GM18505 (cell line): ENCODE measurements at regions not wholly inside any gene's neighbourhood (a gene's known extent, or its start where the extent isn't known, plus 50 kb on each side); places are given as distances from the start of the nearest gene placed in this dataset.

Experiments
- ATAC-seq: cut with Tn5 transposase; IDR thresholded peaks from one replicate; pipeline ENCODE4 v1.9.1; 2021; ENCODE audit not compliant: unreplicated experiment
- POLR2A ChIP-seq: IDR thresholded peaks from 4 replicates; pipeline ENCODE4 v1.6.1; 2011; ENCODE audit warnings: borderline replicate concordance; ENCODE audit not compliant: insufficient read depth, insufficient read length; ENCODE audit errors: extremely low read depth

DNA sequence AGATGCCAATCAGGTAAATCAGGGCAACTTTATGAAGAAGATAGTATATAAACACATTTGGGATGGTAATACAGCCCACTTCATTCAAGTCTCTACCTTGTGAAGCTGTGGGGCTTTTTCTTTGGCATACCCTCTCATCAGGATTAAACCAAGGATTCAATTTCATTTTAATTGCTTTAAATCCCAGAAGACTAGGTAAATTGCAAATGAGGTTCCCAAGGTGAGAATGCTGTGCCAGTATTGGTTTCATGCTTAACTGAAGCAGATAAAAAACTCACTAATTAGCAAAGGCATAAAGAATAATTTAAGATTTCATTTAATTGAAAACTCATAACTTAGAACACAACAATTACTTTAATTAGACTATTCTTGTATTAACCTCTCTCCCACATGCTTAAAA is 1218.1 kb downstream of the FAM181B start:
- no peak for ATAC-seq
- TF ChIP-seq POLR2A: no peak

DNA sequence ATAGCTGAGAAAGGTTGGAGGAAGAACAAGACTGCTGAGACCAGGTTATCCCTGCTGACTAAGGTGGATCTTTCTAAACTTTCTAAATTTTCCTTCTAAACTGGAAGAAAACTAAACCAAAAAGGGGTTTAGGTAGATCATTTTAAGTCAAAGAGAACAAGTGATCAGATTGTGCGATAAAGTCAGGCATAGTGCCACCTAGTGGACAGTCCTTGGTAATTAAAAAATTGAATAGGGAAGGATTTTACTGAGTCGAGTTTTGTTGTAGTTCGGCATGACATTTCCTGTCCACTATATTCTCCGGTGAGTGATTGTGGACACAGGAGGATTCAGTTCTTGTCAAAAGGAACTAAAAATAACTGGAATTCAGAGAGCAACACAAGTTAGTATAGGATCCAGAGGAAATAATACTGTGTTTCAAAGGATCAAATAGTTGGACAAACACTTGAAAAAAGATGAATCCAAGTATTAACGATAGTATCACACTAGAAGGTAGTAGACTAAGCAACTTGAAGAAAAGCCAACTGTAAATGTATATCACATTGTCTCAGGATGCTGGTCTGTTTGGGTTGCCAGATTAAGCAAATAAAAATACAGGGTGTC is 1236.4 kb downstream of the FAM181B start:
- ATAC-seq: peak; percentile 80
- no peak for TF ChIP-seq POLR2A

DNA sequence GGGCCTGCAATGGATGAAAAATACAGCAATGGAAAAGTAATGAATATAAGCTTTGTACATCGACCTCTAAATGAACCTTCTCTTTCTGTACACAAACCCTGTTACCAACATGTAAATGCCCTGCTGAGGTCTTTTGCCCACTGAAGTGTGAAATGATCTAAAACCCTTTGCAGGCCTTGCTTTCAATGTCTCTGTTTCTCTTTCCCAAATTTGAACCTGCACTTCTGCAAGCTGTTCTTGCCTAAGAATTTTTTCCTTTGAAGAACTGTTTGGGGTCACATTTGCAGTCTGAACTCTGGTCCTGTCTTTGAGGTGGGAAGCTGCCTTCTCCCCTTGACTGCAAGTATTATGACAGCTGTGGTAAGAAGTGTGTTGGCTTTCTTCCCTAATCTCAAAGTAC is 1237.1 kb downstream of the FAM181B start:
- TF ChIP-seq POLR2A: no peak

DNA sequence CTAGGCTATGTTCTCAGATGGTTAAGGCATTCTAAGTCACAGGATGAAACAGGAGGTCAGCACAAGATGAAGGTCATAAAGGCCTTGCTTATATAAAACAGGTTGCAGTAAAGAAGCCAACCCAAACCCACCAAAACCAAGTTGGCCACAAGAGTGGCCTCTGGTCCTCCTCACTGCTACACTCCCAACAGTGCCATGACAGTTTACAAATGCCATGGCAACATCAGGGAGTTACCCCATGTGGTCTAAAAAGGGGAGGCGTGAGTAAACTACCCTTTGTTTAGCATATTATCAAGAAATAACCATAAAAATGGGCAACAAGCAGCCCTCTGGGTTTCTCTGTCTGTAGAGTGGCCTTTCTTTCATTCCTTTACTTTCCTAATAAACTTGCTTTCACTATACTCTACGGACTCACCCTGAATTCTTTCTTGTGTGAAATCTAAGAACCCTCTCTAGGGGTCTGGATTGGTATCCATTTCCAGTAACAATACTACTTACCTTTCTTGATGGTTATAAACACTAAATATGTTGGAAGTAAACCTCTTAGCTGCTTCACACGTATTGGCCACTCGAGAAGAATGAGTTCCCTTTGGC is 1237.9 kb downstream of the FAM181B start:
- TF ChIP-seq POLR2A: no peak
- ATAC-seq: no peak

More for the DNA sequence above, 1237.1 kb downstream of the FAM181B start:
- ATAC-seq: no peak

DNA sequence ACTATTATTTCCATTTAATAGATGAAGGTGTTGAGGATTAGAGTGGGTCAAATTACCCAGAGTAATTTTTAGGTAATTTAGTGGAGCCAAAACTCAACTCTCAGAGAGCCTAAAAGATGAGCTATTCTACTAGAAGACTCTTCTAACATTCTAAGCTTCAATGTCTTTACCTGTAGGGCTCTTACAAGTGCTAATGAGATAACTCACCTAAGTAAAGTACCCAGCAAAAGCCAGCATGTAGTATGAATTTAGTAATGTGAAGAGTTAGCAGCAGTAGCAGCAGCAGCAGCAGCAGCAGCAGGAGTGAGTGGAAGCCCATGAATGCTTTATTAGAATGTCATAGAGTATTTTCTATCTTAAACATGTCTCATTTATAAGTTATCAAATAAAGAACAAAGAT is 1239.2 kb downstream of the FAM181B start:
- no peak for ATAC-seq
- TF ChIP-seq POLR2A: no peak

DNA sequence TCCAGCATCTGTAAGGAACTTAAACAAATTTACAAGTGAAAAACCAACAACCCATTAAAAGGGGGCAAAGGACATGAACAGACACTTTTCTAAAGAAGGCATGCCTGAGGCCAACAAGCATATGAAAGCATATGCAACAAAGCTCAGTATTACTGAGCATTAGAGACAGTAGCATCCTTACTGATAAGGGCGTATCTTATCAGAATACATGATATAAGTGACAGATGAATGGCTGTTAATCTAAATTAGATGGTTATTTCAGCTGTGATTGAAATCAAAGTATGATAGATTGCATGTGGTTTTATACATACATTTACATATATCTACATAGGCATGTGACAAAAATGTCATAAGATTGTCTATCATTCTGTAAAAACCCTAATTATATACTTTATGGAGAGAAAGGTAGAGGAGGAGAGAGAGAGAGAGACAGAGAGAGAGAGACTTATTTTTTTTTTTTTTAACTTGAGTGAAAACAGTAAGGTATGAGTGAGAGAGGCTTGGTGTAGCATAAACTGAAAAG is 1240.7 kb downstream of the FAM181B start:
- no peak for ATAC-seq
- TF ChIP-seq POLR2A: no peak

DNA sequence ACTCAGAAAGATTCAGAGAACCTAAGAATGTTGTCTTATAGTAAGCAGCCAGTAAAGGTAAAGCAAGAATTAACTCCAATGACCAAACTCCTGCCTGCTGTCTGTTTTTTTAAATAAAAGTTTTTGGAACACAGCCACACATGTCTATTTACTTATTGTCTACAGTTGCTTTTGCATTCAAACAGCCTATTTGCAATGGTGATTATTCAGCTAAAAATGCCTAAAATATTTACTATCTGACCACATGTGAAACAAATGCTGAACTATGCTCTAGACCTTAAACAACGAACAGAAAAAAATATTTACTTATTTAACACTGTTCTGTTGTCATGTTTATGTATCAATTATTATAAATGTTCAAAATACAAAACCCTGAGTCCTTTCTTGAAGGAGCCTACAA is 1246.6 kb downstream of the FAM181B start:
- no peak for ATAC-seq
- no peak for TF ChIP-seq POLR2A

DNA sequence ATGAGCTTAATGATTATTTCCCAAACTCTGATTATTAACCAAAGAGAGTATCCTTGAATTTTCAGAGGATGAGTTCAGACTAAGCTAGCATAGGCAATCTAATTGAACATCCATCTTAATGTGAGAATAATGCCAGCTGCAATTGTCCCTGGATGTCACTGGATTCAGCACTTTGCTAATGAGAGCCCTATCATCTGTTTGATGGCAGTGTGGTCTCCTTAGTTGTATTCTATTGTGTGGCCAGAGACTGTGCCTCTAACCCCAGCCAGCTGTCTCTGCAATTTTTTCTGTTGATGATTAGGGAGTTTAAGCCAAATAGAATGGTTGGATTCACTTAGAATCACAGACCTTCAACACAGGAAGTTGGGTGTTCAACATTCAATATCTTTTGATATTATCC is 1249.5 kb downstream of the FAM181B start:
- no peak for TF ChIP-seq POLR2A
- no peak for ATAC-seq

DNA sequence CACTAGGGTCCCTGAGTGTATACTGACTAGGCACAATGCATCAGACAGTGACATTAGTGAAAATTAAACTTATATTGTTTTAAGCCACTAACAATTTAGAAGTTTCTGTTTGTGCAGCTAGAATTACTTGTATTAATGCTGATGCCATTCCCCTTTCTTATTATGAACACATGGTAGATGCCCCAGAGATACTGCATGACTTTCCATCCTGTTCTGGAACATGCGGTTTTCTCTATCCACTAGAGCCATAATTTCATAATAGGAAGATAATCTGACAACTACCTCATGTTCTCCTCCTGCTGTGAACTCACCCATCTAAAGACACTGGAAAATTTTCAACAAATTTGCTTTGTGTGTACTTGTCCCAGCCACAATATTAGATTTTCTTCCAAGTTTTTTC is 1256.4 kb downstream of the FAM181B start:
- TF ChIP-seq POLR2A: no peak
- ATAC-seq: no peak

DNA sequence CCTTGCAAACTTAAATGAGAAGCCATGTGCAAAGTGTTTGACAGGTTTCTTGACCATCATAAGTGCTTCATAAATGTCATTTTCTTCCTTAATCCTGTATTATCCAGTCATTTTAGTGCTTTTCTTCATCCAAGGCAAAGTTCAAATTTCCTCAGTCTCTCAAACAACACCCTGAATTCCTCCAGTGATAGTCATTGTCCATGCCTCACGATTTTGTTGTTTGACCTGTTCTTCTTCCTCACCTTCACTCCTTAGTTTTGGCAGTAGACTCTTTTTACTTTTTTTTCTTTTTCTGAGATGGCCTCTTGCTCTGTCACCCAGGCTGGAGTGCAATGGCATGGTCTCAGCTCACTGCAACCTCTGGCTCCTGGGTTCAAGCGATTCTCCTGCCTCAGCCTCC is 1257.3 kb downstream of the FAM181B start:
- no peak for ATAC-seq
- no peak for TF ChIP-seq POLR2A

DNA sequence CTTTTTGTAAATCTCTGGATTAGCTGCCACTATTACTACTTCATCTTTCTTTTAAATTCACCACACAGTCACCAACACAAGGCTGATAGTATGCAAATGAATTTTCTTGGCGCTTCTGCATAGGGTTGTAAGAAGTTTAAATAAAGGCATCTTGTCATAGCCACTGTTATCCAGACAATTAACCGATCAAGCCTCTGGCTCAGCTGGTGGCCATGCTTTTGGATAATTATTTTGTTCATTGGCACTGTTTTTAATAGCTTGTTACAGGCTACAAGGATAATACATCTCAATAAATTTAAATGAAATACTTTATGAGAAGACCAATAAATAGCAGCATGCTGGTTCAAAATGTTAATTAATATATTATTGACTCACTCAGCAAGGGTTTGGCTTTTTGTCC is 1261.0 kb downstream of the FAM181B start:
- TF ChIP-seq POLR2A: no peak
- no peak for ATAC-seq

DNA sequence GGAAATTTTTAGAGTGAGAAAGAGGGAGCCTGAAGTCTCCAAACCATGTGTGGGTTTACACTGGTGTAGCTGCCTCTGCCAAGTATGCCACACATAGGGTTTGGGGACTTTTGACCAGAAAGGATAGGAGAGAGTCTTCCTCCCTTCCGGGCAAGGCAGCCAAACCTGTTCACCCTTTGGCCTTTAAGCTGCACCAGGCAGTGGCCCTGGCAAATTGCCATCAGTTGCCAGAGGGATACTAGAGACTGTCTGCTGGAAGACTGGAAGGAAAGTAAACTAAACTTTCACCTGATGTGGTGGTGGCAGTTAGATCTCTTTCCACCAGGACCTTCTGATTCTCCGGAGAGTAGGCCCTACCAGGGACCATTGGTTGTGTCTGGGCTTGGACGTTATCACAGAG is 1263.2 kb downstream of the FAM181B start:
- TF ChIP-seq POLR2A: no peak
- no peak for ATAC-seq

DNA sequence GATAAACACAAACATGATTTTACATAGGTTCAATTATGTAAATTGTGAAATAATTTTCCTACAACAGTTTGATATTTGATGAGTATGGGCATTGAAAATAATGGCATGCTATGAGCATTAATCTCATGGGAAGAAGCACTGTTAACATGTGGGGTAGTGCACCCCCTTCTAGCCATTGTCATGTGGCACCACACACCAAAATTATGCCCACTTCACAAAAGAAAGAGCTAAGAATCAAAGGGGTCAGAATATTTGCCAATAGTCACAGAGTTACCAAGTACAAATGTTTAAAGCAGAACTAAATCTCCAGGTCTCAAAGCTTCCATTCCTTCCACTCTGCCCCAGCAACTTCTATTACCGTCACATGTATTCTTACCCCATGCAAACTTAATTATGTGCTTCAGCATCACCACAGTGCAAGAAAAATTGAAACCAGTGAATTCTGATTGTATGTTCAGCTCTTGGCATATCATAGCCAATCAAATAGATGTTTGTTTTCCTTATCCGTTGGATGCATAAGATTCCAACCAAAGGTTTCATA is 1273.8 kb downstream of the FAM181B start:
- no peak for ATAC-seq

DNA sequence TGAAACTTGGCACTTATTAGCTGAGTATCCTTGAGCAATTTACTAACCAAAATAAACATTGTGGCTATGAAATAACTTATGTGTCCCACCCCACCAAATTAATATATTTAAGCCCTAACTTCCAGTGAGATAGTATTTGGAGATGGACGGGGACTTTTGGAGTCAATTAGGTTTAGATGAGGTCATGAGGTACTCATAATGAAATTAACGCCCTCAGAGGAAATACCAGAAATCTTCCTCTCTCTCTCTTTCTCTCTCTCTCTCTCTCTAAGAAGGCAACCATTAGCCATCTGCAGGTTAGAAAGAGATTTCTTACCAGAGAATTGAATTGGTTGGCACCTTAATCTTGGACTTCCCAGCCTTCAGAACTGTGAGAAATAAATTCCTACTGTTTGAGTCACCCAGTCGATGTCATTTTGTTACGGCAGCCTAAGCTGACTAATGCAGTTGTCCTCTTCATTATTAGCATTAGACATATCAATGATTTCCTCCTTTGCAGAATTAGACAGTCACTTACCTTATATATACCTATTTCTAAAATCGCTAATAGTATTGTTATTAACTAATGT is 1284.0 kb downstream of the FAM181B start:
- no peak for TF ChIP-seq POLR2A
- no peak for ATAC-seq

More for the DNA sequence above, 1273.8 kb downstream of the FAM181B start:
- TF ChIP-seq POLR2A: no peak
